DND-41 (cell line): ENCODE measurements at regions not wholly inside any gene's neighbourhood (a gene's known extent, or its start where the extent isn't known, plus 50 kb on each side); places are given as distances from the start of the nearest gene placed in this dataset.

ENCODE experiments used
- ATAC-seq: fragments of 200-7000 bp; cut with Tn5 transposase; 3 replicates; pipeline ENCODE4 v1.9.1; 2021; ENCODE audit warnings: low read depth; ENCODE audit not compliant: insufficient read depth
- DNase-seq: peaks from one replicate; pipeline ENCODE4 v3.0.0-alpha.2; 2020
- H2AFZ ChIP-seq: 2 replicates; pipeline ENCODE4 v1.6.0; 2012; ENCODE audit warnings: low read depth, low read length
- H3K27ac ChIP-seq: 2 replicates; pipeline ENCODE4 v1.5.1; 2012; ENCODE audit warnings: low read length, inconsistent platforms
- H3K27me3 ChIP-seq: fragments of 200-600 bp; sonication (generic); 2 replicates; pipeline ENCODE4 v1.6.0; 2012; ENCODE audit warnings: low read length, mild to moderate bottlenecking, inconsistent platforms; ENCODE audit not compliant: insufficient read depth, poor library complexity
- H3K36me3 ChIP-seq: 2 replicates; pipeline ENCODE4 v1.5.1; 2012; ENCODE audit warnings: low read length, inconsistent platforms; ENCODE audit not compliant: insufficient read depth
- H3K4me1 ChIP-seq: 2 replicates; pipeline ENCODE4 v1.5.1; 2012; ENCODE audit warnings: mild to moderate bottlenecking, low read length; ENCODE audit not compliant: insufficient read depth
- H3K4me2 ChIP-seq: 2 replicates; pipeline ENCODE4 v1.6.0; 2012; ENCODE audit warnings: mild to moderate bottlenecking, moderate library complexity, low read length, inconsistent platforms; ENCODE audit not compliant: insufficient read depth
- H3K4me3 ChIP-seq, 2 experiments: fragments of 200-600 bp in 1 of 2; shearing (Covaris generic) in 1 of 2; 2 replicates each; pipeline ENCODE4 v1.5.1; 2012 to 2016; ENCODE audit warnings: inconsistent platforms in 2 of 2, low read length in 2 of 2, mild to moderate bottlenecking in 2 of 2, low read depth in 1 of 2, moderate library complexity in 1 of 2
- H3K79me2 ChIP-seq: 2 replicates; pipeline ENCODE4 v1.6.0; 2012; ENCODE audit warnings: low read length, inconsistent platforms; ENCODE audit not compliant: insufficient read depth
- H3K9ac ChIP-seq: 2 replicates; pipeline ENCODE4 v1.6.0; 2012; ENCODE audit warnings: low read depth, mild to moderate bottlenecking, inconsistent platforms, low read length, moderate library complexity
- H3K9me3 ChIP-seq: 2 replicates; pipeline ENCODE4 v1.5.1; 2012; ENCODE audit warnings: low read length, moderate library complexity, mild to moderate bottlenecking, inconsistent platforms; ENCODE audit not compliant: insufficient read depth, severe bottlenecking
- H4K20me1 ChIP-seq: 2 replicates; pipeline ENCODE4 v1.6.0; 2012; ENCODE audit warnings: low read length; ENCODE audit not compliant: insufficient read depth
- EZH2 ChIP-seq: IDR thresholded peaks from 3 replicates; pipeline ENCODE4 v1.6.1; 2012; ENCODE audit warnings: borderline replicate concordance, low read depth, mild to moderate bottlenecking, moderate library complexity, low read length, inconsistent platforms; ENCODE audit not compliant: severe bottlenecking
- TF ChIP-seq, protein P1 (sequence below): IDR thresholded peaks from 2 replicates; pipeline ENCODE4 v1.5.1; 2012; ENCODE audit warnings: borderline replicate concordance, low read length, moderate library complexity, mild to moderate bottlenecking; ENCODE audit not compliant: poor library complexity, severe bottlenecking; ENCODE audit errors: extremely low read depth

DNA sequence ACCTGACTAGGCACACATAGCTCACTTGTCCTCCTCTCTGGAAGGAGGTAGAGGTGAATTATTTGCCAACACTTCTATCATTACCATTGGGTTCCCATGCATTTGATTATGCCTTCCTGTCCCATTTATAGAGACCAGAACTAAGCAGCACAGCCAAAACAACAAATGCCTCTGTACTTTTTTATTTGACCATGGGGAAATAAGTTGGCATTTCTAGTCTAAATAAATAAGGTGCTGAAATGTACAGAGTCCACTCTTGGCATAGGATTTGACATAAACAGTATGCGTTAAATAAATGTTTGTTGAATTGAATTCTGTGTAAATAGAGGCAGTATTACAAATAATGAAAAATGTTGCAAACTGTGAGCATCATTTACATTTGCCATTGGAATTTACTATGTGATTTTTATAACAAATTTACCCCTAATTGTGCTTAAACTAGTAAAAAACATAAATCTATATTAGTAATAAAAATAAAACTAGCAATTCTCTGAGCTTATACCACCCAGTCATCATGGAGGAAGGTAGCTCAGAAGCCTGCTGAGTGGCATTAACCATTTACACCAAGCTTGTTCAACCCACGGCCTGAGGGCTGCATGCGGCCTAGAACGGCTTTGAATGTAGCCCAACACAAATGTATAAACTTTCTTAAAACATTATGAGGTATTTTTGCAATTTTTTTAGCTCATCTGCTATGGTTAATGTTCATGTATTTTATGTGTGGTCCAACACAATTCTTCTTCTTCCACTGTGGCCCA is 367.8 kb downstream of the FIGN start:
- H3K9ac ChIP-seq: no peak overlapping the region
- H3K79me2 ChIP-seq: no peaks in the 10 kb centered on the region
- no peak overlapping the region for H3K27ac ChIP-seq
- no peak overlapping the region for H3K4me2 ChIP-seq
- H2AFZ ChIP-seq: no peak overlapping the region
- no peak overlapping the region for H3K4me3 ChIP-seq
- no peaks in the 10 kb centered on the region for H3K27me3 ChIP-seq
- no peaks in the 10 kb centered on the region for H3K36me3 ChIP-seq
- H3K9me3 ChIP-seq: no peaks in the 10 kb centered on the region
- H3K4me1 ChIP-seq: no peaks in the 10 kb centered on the region
- DNase-seq: no peak
- no peak for ATAC-seq
- TF ChIP-seq, protein P1, sequence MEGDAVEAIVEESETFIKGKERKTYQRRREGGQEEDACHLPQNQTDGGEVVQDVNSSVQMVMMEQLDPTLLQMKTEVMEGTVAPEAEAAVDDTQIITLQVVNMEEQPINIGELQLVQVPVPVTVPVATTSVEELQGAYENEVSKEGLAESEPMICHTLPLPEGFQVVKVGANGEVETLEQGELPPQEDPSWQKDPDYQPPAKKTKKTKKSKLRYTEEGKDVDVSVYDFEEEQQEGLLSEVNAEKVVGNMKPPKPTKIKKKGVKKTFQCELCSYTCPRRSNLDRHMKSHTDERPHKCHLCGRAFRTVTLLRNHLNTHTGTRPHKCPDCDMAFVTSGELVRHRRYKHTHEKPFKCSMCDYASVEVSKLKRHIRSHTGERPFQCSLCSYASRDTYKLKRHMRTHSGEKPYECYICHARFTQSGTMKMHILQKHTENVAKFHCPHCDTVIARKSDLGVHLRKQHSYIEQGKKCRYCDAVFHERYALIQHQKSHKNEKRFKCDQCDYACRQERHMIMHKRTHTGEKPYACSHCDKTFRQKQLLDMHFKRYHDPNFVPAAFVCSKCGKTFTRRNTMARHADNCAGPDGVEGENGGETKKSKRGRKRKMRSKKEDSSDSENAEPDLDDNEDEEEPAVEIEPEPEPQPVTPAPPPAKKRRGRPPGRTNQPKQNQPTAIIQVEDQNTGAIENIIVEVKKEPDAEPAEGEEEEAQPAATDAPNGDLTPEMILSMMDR: no peak
- TF ChIP-seq EZH2: no peak
- no peaks in the 10 kb centered on the region for H4K20me1 ChIP-seq

- Histone ChIP-seq H3K4me1 (no peaks in the 10 kb centered on the region), H2AFZ (no peak overlapping the region), H3K4me2 (no peak overlapping the region), H3K4me3 (no peak overlapping the region), H3K27me3 (no peaks in the 10 kb centered on the region), H3K27ac (no peak overlapping the region), H4K20me1 (no peaks in the 10 kb centered on the region), H3K9me3 (no peaks in the 10 kb centered on the region), H3K79me2 (no peaks in the 10 kb centered on the region), H3K36me3 (no peaks in the 10 kb centered on the region), H3K9ac (no peak overlapping the region)
- ATAC-seq (no peak), DNase-seq (no peak)
- TF ChIP-seq, protein P1: no peak
- no peak for TF ChIP-seq EZH2
Observed at GRCh38 chr2:163364736-163365135, 371.1 kb downstream of the FIGN start.

DNA sequence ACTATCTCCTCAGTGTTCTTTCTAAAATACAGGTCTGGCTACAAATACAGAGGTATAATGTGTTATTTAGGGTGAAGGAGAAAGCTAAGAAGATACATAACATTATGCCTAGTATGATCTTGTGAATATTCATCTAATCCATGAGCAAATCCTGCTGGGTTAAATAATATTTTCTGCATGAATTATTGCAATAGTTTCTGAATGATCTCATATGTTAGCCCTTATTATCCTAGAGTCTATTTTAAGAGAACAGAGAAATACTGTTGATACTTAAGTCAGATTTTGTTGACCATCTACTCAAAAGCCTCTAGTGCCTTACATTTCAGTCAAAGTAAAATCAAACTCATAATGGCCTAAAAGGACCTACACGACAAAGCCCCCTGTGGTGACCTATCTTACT is 382.3 kb downstream of the FIGN start:
- no peaks in the 10 kb centered on the region for H3K27me3 ChIP-seq

More for the DNA sequence above, 382.3 kb downstream of the FIGN start:
- H3K9me3 ChIP-seq: no peaks in the 10 kb centered on the region
- H2AFZ ChIP-seq: no peak overlapping the region
- H3K9ac ChIP-seq: no peak overlapping the region
- no peaks in the 10 kb centered on the region for H3K36me3 ChIP-seq
- TF ChIP-seq, protein P1: no peak
- no peak for TF ChIP-seq EZH2
- H3K4me2 ChIP-seq: no peak overlapping the region
- DNase-seq (no peak), ATAC-seq (no peak)
- H3K79me2 ChIP-seq: no peaks in the 10 kb centered on the region
- no peaks in the 10 kb centered on the region for H3K4me1 ChIP-seq
- H3K27ac ChIP-seq: no peak overlapping the region
- H4K20me1 ChIP-seq: no peaks in the 10 kb centered on the region
- no peak overlapping the region for H3K4me3 ChIP-seq
